HPDE6-E6E7 (cell line): ENCODE measurements at regions not wholly inside any gene's neighbourhood (a gene's known extent, or its start where the extent isn't known, plus 50 kb on each side); places are given as distances from the start of the nearest gene placed in this dataset.

ENCODE experiments used
- DNase-seq: peaks from one replicate; pipeline ENCODE4 v3.0.0; 2011; ENCODE audit warnings: missing footprints; ENCODE audit errors: extremely low spot score

GRCh38 chr2:220277445-220277975, 650.1 kb downstream of the SLC4A3 start:
- DNase-seq, result no peak

GRCh38 chr2:220278022-220278421, 650.6 kb downstream of the SLC4A3 start:
- DNase-seq, result no peak

- DNase-seq, result peak; percentile 80
Measured at GRCh38 chr2:220279372-220279771, 651.9 kb downstream of the SLC4A3 start.

- no peak for DNase-seq
Measured at GRCh38 chr2:220279840-220280239, 652.4 kb downstream of the SLC4A3 start.

GRCh38 chr2:220280736-220281135, 653.3 kb downstream of the SLC4A3 start:
- DNase-seq, result no peak

- DNase-seq, result no peak
Measured at GRCh38 chr2:220281771-220282170, 654.3 kb downstream of the SLC4A3 start.

GRCh38 chr2:220282236-220282635, 654.8 kb downstream of the SLC4A3 start:
- no peak for DNase-seq

- no peak for DNase-seq
Measured at GRCh38 chr2:220293966-220294365, 666.5 kb downstream of the SLC4A3 start.

- DNase-seq, result no peak
Measured at GRCh38 chr2:220296174-220296573, 668.7 kb downstream of the SLC4A3 start.

GRCh38 chr2:220297093-220297492, 669.7 kb downstream of the SLC4A3 start:
- DNase-seq, result no peak

GRCh38 chr2:220300806-220301205, 673.4 kb downstream of the SLC4A3 start:
- DNase-seq, result no peak

GRCh38 chr2:220302756-220303155, 675.3 kb downstream of the SLC4A3 start:
- DNase-seq, result no peak

- DNase-seq, result no peak
Measured at GRCh38 chr2:220309215-220309614, 681.8 kb downstream of the SLC4A3 start.

GRCh38 chr2:220310451-220310861, 683.0 kb downstream of the SLC4A3 start:
- DNase-seq, result no peak

GRCh38 chr2:220315098-220315823, 687.8 kb downstream of the SLC4A3 start:
- no peak for DNase-seq

GRCh38 chr2:220318037-220318436, 690.6 kb downstream of the SLC4A3 start:
- no peak for DNase-seq

- DNase-seq, result no peak
Measured at GRCh38 chr2:220318508-220318907, 691.1 kb downstream of the SLC4A3 start.

- DNase-seq, result no peak
Measured at GRCh38 chr2:220320326-220320725, 692.9 kb downstream of the SLC4A3 start.

GRCh38 chr2:220332886-220333285, 705.5 kb downstream of the SLC4A3 start:
- no peak for DNase-seq

- no peak for DNase-seq
Measured at GRCh38 chr2:220334210-220334609, 706.8 kb downstream of the SLC4A3 start.

GRCh38 chr2:220334871-220335590, 707.6 kb downstream of the SLC4A3 start:
- no peak for DNase-seq

- no peak for DNase-seq
Measured at GRCh38 chr2:220335591-220335915, 708.1 kb downstream of the SLC4A3 start.

- DNase-seq, result no peak
Measured at GRCh38 chr2:220336771-220337170, 709.3 kb downstream of the SLC4A3 start.
